Upper lobe of left lung (tissue), 4 donors: ENCODE measurements at regions not wholly inside any gene's neighbourhood (a gene's known extent, or its start where the extent isn't known, plus 50 kb on each side); places are given as distances from the start of the nearest gene placed in this dataset.

Source experiments
- POLR2A ChIP-seq, 4 donors: fragments of 450-650 bp; IDR thresholded peaks; one replicate each; pipeline ENCODE4 v1.5.1; 2016 to 2017; ENCODE audit warnings: antibody characterized with exemption in 4 of 4, mild to moderate bottlenecking in 2 of 4
- TF ChIP-seq, protein P1 (sequence below), 6 experiments: fragments of 450-650 bp in 4 of 6; fragments of 200-600 bp in 2 of 6; sonication (generic) in 2 of 6; IDR thresholded peaks; one replicate each; pipeline ENCODE4 v1.5.1; 2016 to 2019; ENCODE audit warnings: antibody characterized with exemption in 6 of 6

- TF ChIP-seq, protein P1, sequence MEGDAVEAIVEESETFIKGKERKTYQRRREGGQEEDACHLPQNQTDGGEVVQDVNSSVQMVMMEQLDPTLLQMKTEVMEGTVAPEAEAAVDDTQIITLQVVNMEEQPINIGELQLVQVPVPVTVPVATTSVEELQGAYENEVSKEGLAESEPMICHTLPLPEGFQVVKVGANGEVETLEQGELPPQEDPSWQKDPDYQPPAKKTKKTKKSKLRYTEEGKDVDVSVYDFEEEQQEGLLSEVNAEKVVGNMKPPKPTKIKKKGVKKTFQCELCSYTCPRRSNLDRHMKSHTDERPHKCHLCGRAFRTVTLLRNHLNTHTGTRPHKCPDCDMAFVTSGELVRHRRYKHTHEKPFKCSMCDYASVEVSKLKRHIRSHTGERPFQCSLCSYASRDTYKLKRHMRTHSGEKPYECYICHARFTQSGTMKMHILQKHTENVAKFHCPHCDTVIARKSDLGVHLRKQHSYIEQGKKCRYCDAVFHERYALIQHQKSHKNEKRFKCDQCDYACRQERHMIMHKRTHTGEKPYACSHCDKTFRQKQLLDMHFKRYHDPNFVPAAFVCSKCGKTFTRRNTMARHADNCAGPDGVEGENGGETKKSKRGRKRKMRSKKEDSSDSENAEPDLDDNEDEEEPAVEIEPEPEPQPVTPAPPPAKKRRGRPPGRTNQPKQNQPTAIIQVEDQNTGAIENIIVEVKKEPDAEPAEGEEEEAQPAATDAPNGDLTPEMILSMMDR (IDR thresholded peaks at IDR 0.05), result no peak
- no peak for TF ChIP-seq POLR2A (IDR thresholded peaks at IDR 0.05)
Observed at GRCh38 chr14:46496409-46496808, 155.2 kb downstream of the RPL10L start.
